Keratinocyte (primary cell): ENCODE measurements at regions not wholly inside any gene's neighbourhood (a gene's known extent, or its start where the extent isn't known, plus 50 kb on each side); places are given as distances from the start of the nearest gene placed in this dataset.

Source experiments
- CTCF ChIP-seq, 3 experiments: IDR thresholded peaks in 1 of 3; conservative IDR thresholded peaks in 1 of 3; optimal IDR thresholded peaks in 1 of 3; 2 replicates in 2 of 3; 3 replicates in 1 of 3; pipeline versions ENCODE3 to v1.5.1; 2011; ENCODE audit warnings: low read length in 3 of 3, mild to moderate bottlenecking in 3 of 3, moderate library complexity in 2 of 3, control low read depth in 1 of 3, inconsistent platforms in 1 of 3; ENCODE audit not compliant: insufficient read depth in 2 of 3; ENCODE audit errors: extremely low read depth in 1 of 3
- EZH2 ChIP-seq: IDR thresholded peaks from one replicate; pipeline ENCODE4 v1.6.1; 2012; ENCODE audit warnings: inconsistent platforms, mild to moderate bottlenecking, low read length, moderate library complexity

GRCh38 chr4:114435116-114435515 is 163.5 kb upstream of the UGT8 start:
- TF ChIP-seq CTCF (optimal IDR thresholded peaks at IDR 0.05 in 1 of 3, IDR thresholded peaks at IDR 0.05 in 1 of 3, conservative IDR thresholded peaks at IDR 0.05 in 1 of 3; ENCODE audit: extremely low read depth in 1 of 3, insufficient read depth in 2 of 3, low read length in 3 of 3) (no peak), EZH2 (no peak)
